Renal cortex interstitium (tissue), 11 donors: ENCODE measurements at regions not wholly inside any gene's neighbourhood (a gene's known extent, or its start where the extent isn't known, plus 50 kb on each side); places are given as distances from the start of the nearest gene placed in this dataset.

ENCODE experiments used
- DNase-seq, 11 donors: peaks; one replicate each; pipeline ENCODE4 v3.0.0-alpha.2; 2013; ENCODE audit warnings: low read depth in 9 of 11, low spot score in 4 of 11; ENCODE audit errors: extremely low read depth in 1 of 11

- DNase-seq = no peak
These were observed 180.2 kb downstream of the CHST1 start for GRCh38 chr11:45485070-45485707.

- no peak for DNase-seq
These were observed 181.0 kb downstream of the CHST1 start for GRCh38 chr11:45484326-45484883.

- no peak for DNase-seq
These were observed 182.0 kb downstream of the CHST1 start for GRCh38 chr11:45483416-45483815.

GRCh38 chr11:45482331-45482730, 183.1 kb downstream of the CHST1 start:
- no peak for DNase-seq

GRCh38 chr11:45481026-45481425, 184.4 kb downstream of the CHST1 start:
- DNase-seq = no peak

- no peak for DNase-seq
These were observed 187.8 kb downstream of the CHST1 start for GRCh38 chr11:45477588-45477987.

GRCh38 chr11:45476126-45476525, 189.3 kb downstream of the CHST1 start:
- DNase-seq = no peak

GRCh38 chr11:45475173-45475572, 189.0 kb upstream of the SYT13 start:
- DNase-seq = no peak

GRCh38 chr11:45473341-45473895, 187.3 kb upstream of the SYT13 start:
- DNase-seq = peak in 6 of 11 donors; percentile 10 to 49 (median 28)

- DNase-seq = no peak
These were observed 186.7 kb upstream of the SYT13 start for GRCh38 chr11:45472716-45473317.

- no peak for DNase-seq
These were observed 185.1 kb upstream of the SYT13 start for GRCh38 chr11:45471266-45471665.

- no peak for DNase-seq
These were observed 184.6 kb upstream of the SYT13 start for GRCh38 chr11:45470794-45471167.

- no peak for DNase-seq
These were observed 184.1 kb upstream of the SYT13 start for GRCh38 chr11:45470151-45470793.

- DNase-seq = peak in 9 of 11 donors; percentile 6 to 51 (median 43)
These were observed 182.2 kb upstream of the SYT13 start for GRCh38 chr11:45468267-45468856.

- DNase-seq = no peak
These were observed 177.4 kb upstream of the SYT13 start for GRCh38 chr11:45463541-45463940.

- DNase-seq = no peak
These were observed 175.4 kb upstream of the SYT13 start for GRCh38 chr11:45461514-45461913.

GRCh38 chr11:45459491-45459890, 173.3 kb upstream of the SYT13 start:
- DNase-seq = no peak

- no peak for DNase-seq
These were observed 172.1 kb upstream of the SYT13 start for GRCh38 chr11:45458269-45458668.

- DNase-seq = no peak
These were observed 171.5 kb upstream of the SYT13 start for GRCh38 chr11:45457649-45458048.

GRCh38 chr11:45456686-45457085, 170.5 kb upstream of the SYT13 start:
- DNase-seq = no peak
